OCI-LY3 (cell line): ENCODE measurements at regions not wholly inside any gene's neighbourhood (a gene's known extent, or its start where the extent isn't known, plus 50 kb on each side); places are given as distances from the start of the nearest gene placed in this dataset.

Source experiments
- CTCF ChIP-seq: fragments of 200-600, 300-600 bp; sonication (generic); IDR thresholded peaks from 2 replicates; pipeline ENCODE4 v1.5.1; 2014; ENCODE audit warnings: antibody characterized with exemption, low read length, low read depth
- EZH2phosphoT487 ChIP-seq: fragments of 200-600 bp; shearing (Covaris generic); IDR thresholded peaks from 2 replicates; pipeline ENCODE4 v1.6.1; 2018; ENCODE audit warnings: antibody characterized with exemption, mixed run types, low read depth

DNA sequence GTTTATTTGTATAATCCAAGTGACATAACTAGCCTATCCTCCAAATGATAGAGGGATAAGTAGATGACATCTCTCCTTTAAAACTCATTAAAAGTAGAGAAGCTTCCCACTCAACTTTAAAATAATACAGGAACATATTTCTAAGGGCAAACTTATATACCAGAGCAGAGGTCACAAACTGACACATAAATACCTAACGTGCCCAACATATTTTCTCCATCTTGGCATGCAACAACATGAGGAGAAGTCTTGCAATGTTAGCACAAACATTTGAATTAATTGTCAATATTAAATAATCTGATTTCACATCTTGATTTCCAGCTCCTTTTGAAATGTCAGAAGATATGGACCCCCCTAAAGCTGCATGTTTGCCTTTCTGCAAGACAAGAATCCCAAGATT, 335.0 kb downstream of the DEPDC1B start:
- TF ChIP-seq CTCF (no peak), EZH2phosphoT487 (no peak)
